SK-N-SH treated with all-trans-retinoic acid at 6 μM for 48 hours (cell line): ENCODE measurements at regions not wholly inside any gene's neighbourhood (a gene's known extent, or its start where the extent isn't known, plus 50 kb on each side); places are given as distances from the start of the nearest gene placed in this dataset.

Source experiments
- ARNTL ChIP-seq: fragments of 450-650 bp; formaldehyde crosslinking; IDR thresholded peaks from 2 replicates; pipeline ENCODE4 v1.5.0; 2020; ENCODE audit warnings: low read depth, mild to moderate bottlenecking, moderate library complexity, borderline replicate concordance
- BACH2 ChIP-seq: fragments of 250-450 bp; sonication (Bioruptor Pico); IDR thresholded peaks from 2 replicates; pipeline ENCODE4 v1.9.0; 2021; ENCODE audit warnings: mild to moderate bottlenecking, borderline replicate concordance
- ESRRG ChIP-seq: fragments of 250-450 bp; sonication (Bioruptor Pico); IDR thresholded peaks from 2 replicates; pipeline ENCODE4 v1.6.1; 2021; ENCODE audit warnings: mild to moderate bottlenecking
- GLIS3 ChIP-seq: fragments of 250-450 bp; sonication (Bioruptor Pico); IDR thresholded peaks from 2 replicates; pipeline ENCODE4 v1.5.0; 2020; ENCODE audit warnings: mild to moderate bottlenecking, moderate library complexity
- OSR1 ChIP-seq: fragments of 250-450 bp; sonication (Bioruptor Pico); IDR thresholded peaks from 2 replicates; pipeline ENCODE4 v1.8.0; 2022; ENCODE audit warnings: moderate library complexity, mild to moderate bottlenecking, inconsistent platforms
- PPARA ChIP-seq: fragments of 250-450 bp; sonication (Bioruptor Pico); IDR thresholded peaks from 2 replicates; pipeline ENCODE4 v1.5.0; 2020; ENCODE audit warnings: mild to moderate bottlenecking, borderline replicate concordance
- RARB ChIP-seq: fragments of 250-450 bp; sonication (Bioruptor Pico); IDR thresholded peaks from 2 replicates; pipeline ENCODE4 v1.8.0; 2021; ENCODE audit warnings: mild to moderate bottlenecking, moderate library complexity
- TOX ChIP-seq: fragments of 250-450 bp; sonication (Bioruptor Pico); IDR thresholded peaks from 2 replicates; pipeline ENCODE4 v1.8.0; 2021; ENCODE audit warnings: mild to moderate bottlenecking, moderate library complexity, borderline replicate concordance
- ZC3H10 ChIP-seq: fragments of 250-450 bp; sonication (Bioruptor Pico); IDR thresholded peaks from 2 replicates; pipeline ENCODE4 v1.5.1; 2021; ENCODE audit warnings: mild to moderate bottlenecking, moderate library complexity
- ZNF70 ChIP-seq: fragments of 450-650 bp; formaldehyde crosslinking; IDR thresholded peaks from 2 replicates; pipeline ENCODE4 v1.5.0; 2020; ENCODE audit warnings: mild to moderate bottlenecking, moderate library complexity
- TF ChIP-seq, protein P1 (sequence below): fragments of 250-450 bp; sonication (Bioruptor Pico); IDR thresholded peaks from 2 replicates; pipeline ENCODE4 v1.8.0; 2020; ENCODE audit warnings: mild to moderate bottlenecking, moderate library complexity, borderline replicate concordance
- TF ChIP-seq, protein P2 (sequence below): fragments of 250-450 bp; sonication (Bioruptor Pico); IDR thresholded peaks from 2 replicates; pipeline ENCODE4 v1.5.1; 2020; ENCODE audit warnings: low read depth, mild to moderate bottlenecking, moderate library complexity
- TF ChIP-seq, protein P3 (sequence below): fragments of 250-450 bp; sonication (Bioruptor Pico); IDR thresholded peaks from 2 replicates; pipeline ENCODE4 v1.8.0; 2021; ENCODE audit warnings: low read depth, mild to moderate bottlenecking, moderate library complexity, borderline replicate concordance

DNA sequence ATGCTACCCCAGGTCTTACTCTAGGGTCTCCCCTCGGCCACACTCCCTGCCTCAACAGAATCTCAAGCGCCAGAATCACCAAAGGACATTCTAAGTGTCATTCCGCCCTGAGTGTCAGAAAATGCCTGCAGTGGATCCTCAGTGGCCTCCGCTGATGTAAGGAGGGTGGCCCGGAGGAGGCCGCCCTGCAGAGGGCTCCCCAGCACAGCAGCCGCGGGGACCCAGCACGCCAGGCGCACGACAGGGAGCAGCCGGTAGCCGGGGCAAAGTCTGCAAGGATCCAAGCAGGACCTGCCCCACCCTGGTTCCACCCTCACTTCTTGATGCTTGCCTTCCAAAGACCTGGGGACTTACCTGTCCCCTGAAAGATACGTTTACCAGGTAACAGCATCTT, 54.2 kb upstream of the ID2 start:
- TF ChIP-seq ARNTL (no peak), GLIS3 (CRISPR knock-in tag) (no peak), TOX (no peak), ESRRG (CRISPR knock-in tag) (no peak), OSR1 (no peak), ZNF70 (CRISPR knock-in tag) (no peak), ZC3H10 (no peak), PPARA (no peak), BACH2 (CRISPR knock-in tag) (no peak), RARB (CRISPR knock-in tag) (no peak)
- TF ChIP-seq, protein P1, sequence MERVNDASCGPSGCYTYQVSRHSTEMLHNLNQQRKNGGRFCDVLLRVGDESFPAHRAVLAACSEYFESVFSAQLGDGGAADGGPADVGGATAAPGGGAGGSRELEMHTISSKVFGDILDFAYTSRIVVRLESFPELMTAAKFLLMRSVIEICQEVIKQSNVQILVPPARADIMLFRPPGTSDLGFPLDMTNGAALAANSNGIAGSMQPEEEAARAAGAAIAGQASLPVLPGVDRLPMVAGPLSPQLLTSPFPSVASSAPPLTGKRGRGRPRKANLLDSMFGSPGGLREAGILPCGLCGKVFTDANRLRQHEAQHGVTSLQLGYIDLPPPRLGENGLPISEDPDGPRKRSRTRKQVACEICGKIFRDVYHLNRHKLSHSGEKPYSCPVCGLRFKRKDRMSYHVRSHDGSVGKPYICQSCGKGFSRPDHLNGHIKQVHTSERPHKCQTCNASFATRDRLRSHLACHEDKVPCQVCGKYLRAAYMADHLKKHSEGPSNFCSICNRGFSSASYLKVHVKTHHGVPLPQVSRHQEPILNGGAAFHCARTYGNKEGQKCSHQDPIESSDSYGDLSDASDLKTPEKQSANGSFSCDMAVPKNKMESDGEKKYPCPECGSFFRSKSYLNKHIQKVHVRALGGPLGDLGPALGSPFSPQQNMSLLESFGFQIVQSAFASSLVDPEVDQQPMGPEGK (CRISPR knock-in tag), result no peak
- TF ChIP-seq, protein P2, sequence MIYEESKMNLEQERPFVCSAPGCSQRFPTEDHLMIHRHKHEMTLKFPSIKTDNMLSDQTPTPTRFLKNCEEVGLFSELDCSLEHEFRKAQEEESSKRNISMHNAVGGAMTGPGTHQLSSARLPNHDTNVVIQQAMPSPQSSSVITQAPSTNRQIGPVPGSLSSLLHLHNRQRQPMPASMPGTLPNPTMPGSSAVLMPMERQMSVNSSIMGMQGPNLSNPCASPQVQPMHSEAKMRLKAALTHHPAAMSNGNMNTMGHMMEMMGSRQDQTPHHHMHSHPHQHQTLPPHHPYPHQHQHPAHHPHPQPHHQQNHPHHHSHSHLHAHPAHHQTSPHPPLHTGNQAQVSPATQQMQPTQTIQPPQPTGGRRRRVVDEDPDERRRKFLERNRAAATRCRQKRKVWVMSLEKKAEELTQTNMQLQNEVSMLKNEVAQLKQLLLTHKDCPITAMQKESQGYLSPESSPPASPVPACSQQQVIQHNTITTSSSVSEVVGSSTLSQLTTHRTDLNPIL, result no peak
- TF ChIP-seq, protein P3, sequence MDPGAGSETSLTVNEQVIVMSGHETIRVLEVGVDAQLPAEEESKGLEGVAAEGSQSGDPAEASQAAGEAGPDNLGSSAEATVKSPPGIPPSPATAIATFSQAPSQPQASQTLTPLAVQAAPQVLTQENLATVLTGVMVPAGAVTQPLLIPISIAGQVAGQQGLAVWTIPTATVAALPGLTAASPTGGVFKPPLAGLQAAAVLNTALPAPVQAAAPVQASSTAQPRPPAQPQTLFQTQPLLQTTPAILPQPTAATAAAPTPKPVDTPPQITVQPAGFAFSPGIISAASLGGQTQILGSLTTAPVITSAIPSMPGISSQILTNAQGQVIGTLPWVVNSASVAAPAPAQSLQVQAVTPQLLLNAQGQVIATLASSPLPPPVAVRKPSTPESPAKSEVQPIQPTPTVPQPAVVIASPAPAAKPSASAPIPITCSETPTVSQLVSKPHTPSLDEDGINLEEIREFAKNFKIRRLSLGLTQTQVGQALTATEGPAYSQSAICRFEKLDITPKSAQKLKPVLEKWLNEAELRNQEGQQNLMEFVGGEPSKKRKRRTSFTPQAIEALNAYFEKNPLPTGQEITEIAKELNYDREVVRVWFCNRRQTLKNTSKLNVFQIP (CRISPR knock-in tag), result no peak
